GM12892 (cell line): ENCODE measurements at regions not wholly inside any gene's neighbourhood (a gene's known extent, or its start where the extent isn't known, plus 50 kb on each side); places are given as distances from the start of the nearest gene placed in this dataset.

Source experiments
- POLR2A ChIP-seq: IDR thresholded peaks from 2 replicates; pipeline ENCODE4 v1.6.1; 2011; ENCODE audit warnings: low read depth, low read length, control low read depth
- POLR2AphosphoS5 ChIP-seq: IDR thresholded peaks from 2 replicates; pipeline ENCODE4 v1.6.1; 2011; ENCODE audit warnings: low read depth, low read length, control low read depth
- TAF1 ChIP-seq: IDR thresholded peaks from 2 replicates; pipeline ENCODE4 v1.6.1; 2011; ENCODE audit warnings: low read depth, mild to moderate bottlenecking, control low read depth, low read length, borderline replicate concordance

- TF ChIP-seq POLR2AphosphoS5, result no peak
- TF ChIP-seq POLR2A, result no peak
- no peak for TF ChIP-seq TAF1
Measured at GRCh38 chr11:70705097-70705496, 306.8 kb downstream of the CTTN start.
